Large intestine (tissue), 3 donors: ENCODE measurements at regions not wholly inside any gene's neighbourhood (a gene's known extent, or its start where the extent isn't known, plus 50 kb on each side); places are given as distances from the start of the nearest gene placed in this dataset.
"Not testable (repeated sequence)": the region's sequence is repeated elsewhere in the genome, so short reads cannot be mapped to it uniquely, and the experiment has no call there.

Experiments used
- DNase-seq, 2 donors: peaks; one replicate each; pipeline versions ENCODE4 v3.0.0 to v3.0.0-alpha.2; 2013
- H3K27ac ChIP-seq: one replicate; pipeline ENCODE4 v1.5.1; 2013; ENCODE audit warnings: low read length
- H3K27me3 ChIP-seq: 2 replicates; pipeline ENCODE4 v1.6.1; 2013; ENCODE audit warnings: low read length; ENCODE audit not compliant: control insufficient read depth, insufficient read depth
- H3K36me3 ChIP-seq: 2 replicates; pipeline ENCODE4 v1.6.1; 2013; ENCODE audit warnings: low read length; ENCODE audit not compliant: control insufficient read depth, insufficient read depth
- H3K4me1 ChIP-seq: one replicate; pipeline ENCODE4 v1.6.1; 2013; ENCODE audit warnings: low read length; ENCODE audit not compliant: control insufficient read depth, insufficient read depth
- H3K4me3 ChIP-seq: one replicate; pipeline ENCODE4 v1.5.1; 2013; ENCODE audit warnings: low read length
- H3K9me3 ChIP-seq: one replicate; pipeline ENCODE4 v1.6.1; 2013; ENCODE audit warnings: mild to moderate bottlenecking, low read depth, low read length, moderate library complexity; ENCODE audit not compliant: control insufficient read depth
- WGBS: methylation state at CpG from one replicate; pipeline ENCODE4 v1.1.5; 2013; ENCODE audit warnings: low lambda C conversion rate; ENCODE audit not compliant: insufficient coverage; 5-methylcytosine and 5-hydroxymethylcytosine counted together

- no peaks in the 10 kb centered on the region for H3K36me3 ChIP-seq
- H3K4me1 ChIP-seq: no peaks in the 10 kb centered on the region
- H3K9me3 ChIP-seq: no peaks in the 10 kb centered on the region
- H3K27ac ChIP-seq: no peak overlapping the region
- no peaks in the 10 kb centered on the region for H3K27me3 ChIP-seq
- H3K4me3 ChIP-seq: no peak overlapping the region
- no CpG with 5 or more reads among the region's 1 CpG for WGBS
- DNase-seq: no peak
These were observed 50.2 kb upstream of the THSD7B start for GRCh38 chr2:136715146-136715545.

- H3K27ac ChIP-seq: no peak overlapping the region
- H3K4me1 ChIP-seq: no peaks in the 10 kb centered on the region
- WGBS: 0% methylated on average over 1 of the region's 2 CpGs
- H3K9me3 ChIP-seq: no peaks in the 10 kb centered on the region
- peak in 1 of 2 donors; percentile 4 for DNase-seq
- no peak overlapping the region for H3K4me3 ChIP-seq
- H3K36me3 ChIP-seq: no peaks in the 10 kb centered on the region
- no peaks in the 10 kb centered on the region for H3K27me3 ChIP-seq
These were observed 50.8 kb upstream of the THSD7B start for GRCh38 chr2:136714452-136714951.

- H3K4me3 ChIP-seq: no peak overlapping the region
- H3K4me1 ChIP-seq: no peaks in the 10 kb centered on the region
- no peaks in the 10 kb centered on the region for H3K36me3 ChIP-seq
- no peaks in the 10 kb centered on the region for H3K27me3 ChIP-seq
- H3K9me3 ChIP-seq: no peaks in the 10 kb centered on the region
- WGBS: 75% methylated on average over 2 of the region's 2 CpGs
- DNase-seq: no peak
- H3K27ac ChIP-seq: no peak overlapping the region
These were observed 51.6 kb upstream of the THSD7B start for GRCh38 chr2:136713739-136714138.

DNA sequence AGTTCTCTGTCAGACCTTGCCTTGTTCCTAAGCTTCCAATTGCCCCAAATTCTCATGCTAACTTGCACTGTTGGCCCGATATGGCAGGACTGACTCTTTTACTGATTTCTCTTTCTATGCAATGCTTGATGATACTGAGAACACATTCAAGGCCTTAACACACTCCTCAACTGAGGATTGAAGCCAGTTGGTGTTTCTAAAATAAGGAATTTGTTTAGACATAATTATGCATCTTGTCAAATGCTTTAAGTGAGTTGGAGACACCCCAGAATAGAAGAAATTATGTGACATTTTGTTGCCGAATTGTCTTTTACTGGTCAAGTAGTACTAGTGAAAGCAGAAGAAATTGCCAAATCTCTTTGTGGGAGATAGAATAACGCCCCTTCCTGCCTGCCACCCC, 60.0 kb upstream of the THSD7B start:
- no peaks in the 10 kb centered on the region for H3K9me3 ChIP-seq
- H3K27me3 ChIP-seq: no peaks in the 10 kb centered on the region
- WGBS: 100% methylated on average over 1 of the region's 3 CpGs
- H3K27ac ChIP-seq: no peak overlapping the region
- DNase-seq: no peak
- H3K4me1 ChIP-seq: no peaks in the 10 kb centered on the region
- H3K4me3 ChIP-seq: no peak overlapping the region
- no peaks in the 10 kb centered on the region for H3K36me3 ChIP-seq

- H3K4me1 ChIP-seq: no peaks in the 10 kb centered on the region
- H3K9me3 ChIP-seq: no peaks in the 10 kb centered on the region
- no peaks in the 10 kb centered on the region for H3K27me3 ChIP-seq
- no peak overlapping the region for H3K4me3 ChIP-seq
- no peak overlapping the region for H3K27ac ChIP-seq
- DNase-seq: no peak
- no CpG with 5 or more reads among the region's 2 CpGs for WGBS
- H3K36me3 ChIP-seq: no peaks in the 10 kb centered on the region
These were observed 62.1 kb upstream of the THSD7B start for GRCh38 chr2:136703214-136703613.

- H3K4me1 ChIP-seq: no peaks in the 10 kb centered on the region
- no peaks in the 10 kb centered on the region for H3K36me3 ChIP-seq
- no peak overlapping the region for H3K27ac ChIP-seq
- no CpG with 5 or more reads among the region's 2 CpGs for WGBS
- H3K27me3 ChIP-seq: no peaks in the 10 kb centered on the region
- H3K9me3 ChIP-seq: no peaks in the 10 kb centered on the region
- DNase-seq: no peak
- H3K4me3 ChIP-seq: no peak overlapping the region
These were observed 68.9 kb upstream of the THSD7B start for GRCh38 chr2:136696438-136696837.

GRCh38 chr2:136693966-136694365, 71.4 kb upstream of the THSD7B start:
- no CpG with 5 or more reads among the region's 5 CpGs for WGBS
- H3K9me3 ChIP-seq: no peaks in the 10 kb centered on the region
- DNase-seq: no peak

GRCh38 chr2:136680079-136680478, 85.3 kb upstream of the THSD7B start:
- H3K27me3 ChIP-seq, H3K4me3 ChIP-seq, DNase-seq, H3K36me3 ChIP-seq, H3K27ac ChIP-seq, H3K9me3 ChIP-seq, H3K4me1 ChIP-seq: not testable (repeated sequence)
- no CpG with 5 or more reads among the region's 1 CpG for WGBS

More at GRCh38 chr2:136693966-136694365, 71.4 kb upstream of the THSD7B start:
- Histone ChIP-seq H3K27me3 (no peaks in the 10 kb centered on the region), H3K27ac (no peak overlapping the region), H3K4me1 (no peaks in the 10 kb centered on the region), H3K36me3 (no peaks in the 10 kb centered on the region), H3K4me3 (no peak overlapping the region)

DNA sequence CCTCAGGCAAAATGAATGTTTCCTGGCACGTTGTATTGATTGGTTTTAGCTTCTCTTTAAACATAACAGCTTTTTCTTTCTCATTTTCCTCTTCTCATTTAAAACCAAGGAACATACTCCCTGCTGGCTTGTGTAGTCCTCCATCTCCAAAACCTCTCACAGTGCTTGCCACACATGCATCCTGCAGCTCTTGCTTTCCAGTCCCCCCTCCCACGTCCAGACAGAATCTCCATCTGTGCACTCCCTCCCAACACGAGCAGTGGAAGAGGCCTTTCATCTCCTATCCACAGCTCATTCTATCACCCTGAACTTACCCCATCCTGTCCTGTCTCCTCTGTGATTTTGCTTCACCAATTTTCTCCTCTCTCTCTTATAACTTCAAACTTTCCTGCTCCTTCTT, 99.6 kb upstream of the THSD7B start:
- no peak overlapping the region for H3K4me3 ChIP-seq
- H3K27ac ChIP-seq: no peak overlapping the region
- no peaks in the 10 kb centered on the region for H3K4me1 ChIP-seq
- 100% methylated on average over 1 of the region's 3 CpGs for WGBS
- no peak for DNase-seq
- no peaks in the 10 kb centered on the region for H3K36me3 ChIP-seq
- no peaks in the 10 kb centered on the region for H3K27me3 ChIP-seq
- no peaks in the 10 kb centered on the region for H3K9me3 ChIP-seq

DNA sequence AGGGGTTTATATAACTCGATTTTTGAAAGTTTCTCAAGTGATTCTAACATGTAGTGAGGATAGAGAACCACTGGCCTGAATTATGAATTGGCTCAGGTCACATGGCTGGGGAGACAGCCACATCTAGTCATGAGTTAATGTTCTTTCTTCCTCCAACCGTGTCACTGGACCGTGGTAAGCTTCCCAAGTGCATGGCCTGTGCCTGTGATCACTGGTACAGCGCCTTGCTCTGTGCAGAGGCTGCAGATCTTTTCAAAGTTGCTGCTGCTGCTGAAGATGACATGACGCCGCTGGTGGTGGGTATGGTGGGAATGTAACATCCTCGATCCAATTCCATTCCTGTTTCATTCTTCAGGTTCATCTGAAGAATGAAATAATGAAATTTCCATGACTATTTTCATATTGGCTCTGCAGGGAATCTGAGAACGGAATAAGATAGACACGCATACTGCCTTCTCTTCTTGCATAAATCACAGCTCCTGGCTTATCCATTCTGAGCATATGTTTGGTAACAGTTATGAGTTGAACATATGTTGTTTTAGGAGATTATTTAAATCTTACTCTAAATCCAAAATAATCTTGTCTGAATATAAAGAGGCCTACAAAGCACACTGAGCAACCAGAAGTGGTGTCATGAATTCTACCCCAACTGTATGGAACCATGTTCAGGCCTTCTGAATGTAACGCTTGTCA, 100.5 kb upstream of the THSD7B start:
- Histone ChIP-seq H3K36me3 (no peaks in the 10 kb centered on the region), H3K4me1 (no peaks in the 10 kb centered on the region), H3K27ac (no peak overlapping the region), H3K27me3 (no peaks in the 10 kb centered on the region), H3K9me3 (no peaks in the 10 kb centered on the region), H3K4me3 (no peak overlapping the region)
- no CpG with 5 or more reads among the region's 10 CpGs for WGBS
- DNase-seq: no peak

DNA sequence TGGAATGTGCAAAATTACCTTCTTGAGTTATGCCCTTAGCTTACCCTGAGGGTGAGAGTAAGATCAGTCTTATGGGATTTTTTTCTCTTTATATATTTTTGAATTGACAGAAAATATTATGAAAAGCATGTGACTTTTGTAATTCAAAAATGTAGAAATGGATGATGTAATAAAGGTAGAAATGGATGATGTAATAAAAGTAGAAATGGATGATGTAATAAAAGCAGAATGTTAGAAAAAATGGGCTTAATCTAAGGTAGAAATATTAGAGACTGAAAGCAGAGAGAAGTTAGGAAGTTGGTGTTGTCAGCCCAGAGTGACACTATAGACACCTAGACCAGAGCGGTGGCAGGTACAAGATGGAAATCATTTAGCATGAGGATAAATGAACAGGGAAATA, 107.1 kb upstream of the THSD7B start:
- WGBS: 100% methylated on average over 1 of the region's 1 CpG
- no peak overlapping the region for H3K4me3 ChIP-seq
- H3K27me3 ChIP-seq: no peaks in the 10 kb centered on the region
- H3K9me3 ChIP-seq: no peaks in the 10 kb centered on the region
- no peaks in the 10 kb centered on the region for H3K4me1 ChIP-seq
- H3K36me3 ChIP-seq: no peaks in the 10 kb centered on the region
- no peak overlapping the region for H3K27ac ChIP-seq
- no peak for DNase-seq
